ENCODE measurements at regions not wholly inside any gene's neighbourhood (a gene's known extent, or its start where the extent isn't known, plus 50 kb on each side); places are given as distances from the start of the nearest gene placed in this dataset.

DNA sequence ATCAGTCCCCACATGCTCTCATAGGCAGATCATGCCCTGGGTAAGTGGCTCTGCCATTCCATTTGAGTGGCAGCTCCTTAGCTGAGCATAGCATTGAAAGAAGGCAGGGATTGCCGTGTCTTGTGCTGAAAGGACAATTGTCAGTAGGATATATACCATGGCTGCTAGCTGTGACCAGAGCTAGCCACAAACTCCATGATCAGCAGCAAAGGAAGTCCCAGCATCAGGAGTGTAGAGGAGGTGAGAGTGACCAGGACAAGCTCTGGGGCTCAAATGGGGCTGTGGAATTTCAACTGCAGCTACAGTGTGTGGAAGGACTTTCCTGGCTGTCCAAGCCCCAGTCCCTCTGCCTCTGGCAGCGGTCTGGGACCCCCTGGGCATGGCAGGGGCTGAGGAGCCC, 54.4 kb upstream of the LGALSL start:
- Histone ChIP-seq H3K9me3 (ENCODE audit: low read depth, low read length) (no peaks in the 10 kb centered on the region), H3K4me2 (ENCODE audit: insufficient read depth, low read length) (no peak overlapping the region), H3K79me2 (ENCODE audit: insufficient read depth, low read length) (no peaks in the 10 kb centered on the region), H2AFZ (ENCODE audit: low read length) (no peak overlapping the region), H3K36me3 (ENCODE audit: insufficient read depth, low read length) (no peaks in the 10 kb centered on the region), H3K27ac (ENCODE audit: low read depth, low read length) (no peak overlapping the region), H4K20me1 (ENCODE audit: insufficient read depth, low read length) (no peaks in the 10 kb centered on the region), H3K4me3 (ENCODE audit: insufficient read depth, low read length) (no peak overlapping the region), H3K4me1 (ENCODE audit: insufficient read depth, low read length) (peaks cover 10% of the 10 kb centered on the region), H3K27me3 (ENCODE audit: insufficient read depth, low read length) (no peaks in the 10 kb centered on the region)
- DNase-seq (ENCODE audit: insufficient read length, low spot score, missing footprints): no peak
- TF ChIP-seq CTCF (IDR thresholded peaks at IDR 0.05; ENCODE audit: extremely low read depth, low read depth, low read length): no peak

- Histone ChIP-seq H2AFZ (ENCODE audit: low read length) (no peak overlapping the region), H3K27me3 (ENCODE audit: insufficient read depth, low read length) (no peaks in the 10 kb centered on the region), H3K79me2 (ENCODE audit: insufficient read depth, low read length) (no peaks in the 10 kb centered on the region), H3K4me1 (ENCODE audit: insufficient read depth, low read length) (peaks cover 11% of the 10 kb centered on the region), H3K4me3 (ENCODE audit: insufficient read depth, low read length) (no peak overlapping the region), H3K27ac (ENCODE audit: low read depth, low read length) (no peak overlapping the region), H3K4me2 (ENCODE audit: insufficient read depth, low read length) (no peak overlapping the region), H3K9me3 (ENCODE audit: low read depth, low read length) (no peaks in the 10 kb centered on the region), H4K20me1 (ENCODE audit: insufficient read depth, low read length) (no peaks in the 10 kb centered on the region), H3K36me3 (ENCODE audit: insufficient read depth, low read length) (no peaks in the 10 kb centered on the region)
- no peak for DNase-seq (ENCODE audit: insufficient read length, low spot score, missing footprints)
- no peak for TF ChIP-seq CTCF (IDR thresholded peaks at IDR 0.05; ENCODE audit: extremely low read depth, low read depth, low read length)
Measured at GRCh38 chr2:64400105-64400728, 53.7 kb upstream of the LGALSL start.

- Histone ChIP-seq H3K79me2 (ENCODE audit: insufficient read depth, low read length) (no peaks in the 10 kb centered on the region), H3K9me3 (ENCODE audit: low read depth, low read length) (no peaks in the 10 kb centered on the region), H4K20me1 (ENCODE audit: insufficient read depth, low read length) (no peaks in the 10 kb centered on the region), H2AFZ (ENCODE audit: low read length) (no peak overlapping the region), H3K36me3 (ENCODE audit: insufficient read depth, low read length) (no peaks in the 10 kb centered on the region), H3K4me2 (ENCODE audit: insufficient read depth, low read length) (no peak overlapping the region), H3K4me3 (ENCODE audit: insufficient read depth, low read length) (no peak overlapping the region), H3K27me3 (ENCODE audit: insufficient read depth, low read length) (no peaks in the 10 kb centered on the region), H3K27ac (ENCODE audit: low read depth, low read length) (no peak overlapping the region), H3K4me1 (ENCODE audit: insufficient read depth, low read length) (peaks cover 16% of the 10 kb centered on the region)
- TF ChIP-seq CTCF (IDR thresholded peaks at IDR 0.05; ENCODE audit: extremely low read depth, low read depth, low read length): no peak
- DNase-seq (ENCODE audit: insufficient read length, low spot score, missing footprints): no peak
Measured at GRCh38 chr2:64400733-64401528, 53.0 kb upstream of the LGALSL start.

DNA sequence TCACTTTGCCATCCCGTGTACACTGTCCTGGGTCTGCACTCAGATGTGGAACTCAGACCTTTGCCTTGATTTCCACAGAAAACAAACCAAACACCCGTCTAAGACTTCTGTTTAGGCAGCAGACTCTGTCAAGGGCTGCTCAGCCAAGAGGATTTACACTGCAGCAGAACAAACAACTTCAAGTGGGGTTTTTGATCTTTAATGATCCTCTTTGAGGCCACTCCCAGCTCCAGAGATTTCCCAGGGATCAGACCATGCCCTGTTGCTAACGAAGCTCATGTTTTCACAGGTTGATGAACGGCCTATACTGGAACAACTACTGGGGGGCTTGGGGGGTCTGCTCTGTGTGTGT, 52.5 kb upstream of the LGALSL start:
- no peak overlapping the region for H3K4me2 ChIP-seq (ENCODE audit: insufficient read depth, low read length)

More for the DNA sequence above, 52.5 kb upstream of the LGALSL start:
- no peak for DNase-seq (ENCODE audit: insufficient read length, low spot score, missing footprints)
- Histone ChIP-seq H4K20me1 (ENCODE audit: insufficient read depth, low read length) (no peaks in the 10 kb centered on the region), H3K27ac (ENCODE audit: low read depth, low read length) (no peak overlapping the region), H2AFZ (ENCODE audit: low read length) (no peak overlapping the region), H3K9me3 (ENCODE audit: low read depth, low read length) (no peaks in the 10 kb centered on the region), H3K27me3 (ENCODE audit: insufficient read depth, low read length) (no peaks in the 10 kb centered on the region), H3K4me1 (ENCODE audit: insufficient read depth, low read length) (peaks cover 16% of the 10 kb centered on the region), H3K79me2 (ENCODE audit: insufficient read depth, low read length) (no peaks in the 10 kb centered on the region), H3K4me3 (ENCODE audit: insufficient read depth, low read length) (no peak overlapping the region), H3K36me3 (ENCODE audit: insufficient read depth, low read length) (no peaks in the 10 kb centered on the region)
- TF ChIP-seq CTCF (IDR thresholded peaks at IDR 0.05; ENCODE audit: extremely low read depth, low read depth, low read length): no peak

Data from osteoblast (primary cell).